OCI-LY7 (cell line): ENCODE measurements at regions not wholly inside any gene's neighbourhood (a gene's known extent, or its start where the extent isn't known, plus 50 kb on each side); places are given as distances from the start of the nearest gene placed in this dataset.
A peak's percentile ranks its signal among the peaks of the same experiment; 100 is the strongest.

ENCODE experiments used
- BruUV-seq: library from RNA; stranded (reverse); fragments of 400-500 nt; replicated peaks from 2 replicates; lab custom pipeline; 2021; lab: Mats Ljungman, UMichigan
- CTCF ChIA-PET: fragments of 300-600 bp; sonication (Branson Sonifier 250); formaldehyde crosslinking; loops from one replicate; lab custom pipeline; 2022; ENCODE audit warnings: antibody characterized with exemption; ENCODE audit not compliant: unreplicated experiment; lab: Charles Lee
- POLR2A ChIA-PET: fragments of 300-600 bp; sonication (Branson Sonifier 250); formaldehyde crosslinking; loops from one replicate; lab custom pipeline; 2022; ENCODE audit warnings: antibody characterized with exemption; lab: Charles Lee
- DNase-seq: peaks from one replicate; pipeline ENCODE4 v3.0.0-alpha.2; 2015; ENCODE audit warnings: low spot score
- H2AFZ ChIP-seq: fragments of 200-600 bp; sonication (generic), shearing (Covaris generic); 2 replicates; pipeline ENCODE4 v1.6.1; 2014; ENCODE audit warnings: mild to moderate bottlenecking, antibody characterized with exemption, low read length, moderate library complexity
- H3K27ac ChIP-seq: fragments of 200-600 bp; sonication (generic); 2 replicates; pipeline ENCODE4 v1.5.1; 2014; ENCODE audit warnings: mixed run types, low read depth, mild to moderate bottlenecking, moderate library complexity, low read length, inconsistent platforms; ENCODE audit not compliant: poor library complexity, severe bottlenecking
- H3K36me3 ChIP-seq: fragments of 200-600 bp; sonication (generic); 2 replicates; pipeline ENCODE4 v1.6.1; 2014; ENCODE audit warnings: mild to moderate bottlenecking, antibody characterized with exemption, low read length, moderate library complexity, mixed read lengths; ENCODE audit not compliant: insufficient read depth
- H3K4me1 ChIP-seq: fragments of 200-600 bp; sonication (generic); 2 replicates; pipeline ENCODE4 v1.5.1; 2014; ENCODE audit warnings: mild to moderate bottlenecking, low read length; ENCODE audit not compliant: insufficient read depth, poor library complexity, severe bottlenecking
- H3K4me2 ChIP-seq: fragments of 200-600 bp; sonication (generic); 2 replicates; pipeline ENCODE4 v1.6.1; 2014; ENCODE audit warnings: mild to moderate bottlenecking, low read length
- H3K4me3 ChIP-seq: fragments of 200-600 bp; sonication (generic); 2 replicates; pipeline ENCODE4 v1.5.1; 2014; ENCODE audit warnings: mild to moderate bottlenecking, low read depth, low read length; ENCODE audit not compliant: poor library complexity, severe bottlenecking
- H3K79me2 ChIP-seq: fragments of 200-600 bp; sonication (generic); 2 replicates; pipeline ENCODE4 v1.6.1; 2016; ENCODE audit warnings: low read depth, mild to moderate bottlenecking, low read length, moderate library complexity, mixed read lengths; ENCODE audit not compliant: insufficient read depth
- H3K9me2 ChIP-seq: fragments of 200-600 bp; sonication (generic); 2 replicates; pipeline ENCODE4 v1.6.1; 2016; ENCODE audit warnings: mild to moderate bottlenecking, low read length, mixed read lengths; ENCODE audit not compliant: insufficient read depth
- H3K9me3 ChIP-seq: fragments of 200-600 bp; sonication (generic); 2 replicates; pipeline ENCODE4 v1.6.1; 2014; ENCODE audit warnings: mild to moderate bottlenecking, mixed run types, low read length, mixed read lengths
- H4K20me1 ChIP-seq: fragments of 200-600 bp; sonication (generic); 2 replicates; pipeline ENCODE4 v1.6.1; 2014; ENCODE audit warnings: mild to moderate bottlenecking, antibody characterized with exemption, low read length, moderate library complexity, mixed read lengths; ENCODE audit not compliant: insufficient read depth
- EZH2phosphoT487 ChIP-seq: fragments of 200-600 bp; sonication (generic); IDR thresholded peaks from 2 replicates; pipeline ENCODE4 v1.6.1; 2018; ENCODE audit warnings: low read depth, borderline replicate concordance, mild to moderate bottlenecking, mixed run types, antibody characterized with exemption, low read length, moderate library complexity, mixed read lengths
- intact Hi-C: fragments of 100-400 bp; cut with micrococcal nuclease; formaldehyde crosslinking; loops from one replicate; pipeline ENCODE4 v1.10.0; 2022; ENCODE audit not compliant: unreplicated experiment
- TF ChIP-seq, protein P1 (sequence below): fragments of 200-600 bp; sonication (generic); conservative IDR thresholded peaks from 2 replicates; pipeline ENCODE4 v1.5.1; 2014; ENCODE audit warnings: mild to moderate bottlenecking, antibody characterized with exemption, low read length, moderate library complexity, mixed read lengths

DNA sequence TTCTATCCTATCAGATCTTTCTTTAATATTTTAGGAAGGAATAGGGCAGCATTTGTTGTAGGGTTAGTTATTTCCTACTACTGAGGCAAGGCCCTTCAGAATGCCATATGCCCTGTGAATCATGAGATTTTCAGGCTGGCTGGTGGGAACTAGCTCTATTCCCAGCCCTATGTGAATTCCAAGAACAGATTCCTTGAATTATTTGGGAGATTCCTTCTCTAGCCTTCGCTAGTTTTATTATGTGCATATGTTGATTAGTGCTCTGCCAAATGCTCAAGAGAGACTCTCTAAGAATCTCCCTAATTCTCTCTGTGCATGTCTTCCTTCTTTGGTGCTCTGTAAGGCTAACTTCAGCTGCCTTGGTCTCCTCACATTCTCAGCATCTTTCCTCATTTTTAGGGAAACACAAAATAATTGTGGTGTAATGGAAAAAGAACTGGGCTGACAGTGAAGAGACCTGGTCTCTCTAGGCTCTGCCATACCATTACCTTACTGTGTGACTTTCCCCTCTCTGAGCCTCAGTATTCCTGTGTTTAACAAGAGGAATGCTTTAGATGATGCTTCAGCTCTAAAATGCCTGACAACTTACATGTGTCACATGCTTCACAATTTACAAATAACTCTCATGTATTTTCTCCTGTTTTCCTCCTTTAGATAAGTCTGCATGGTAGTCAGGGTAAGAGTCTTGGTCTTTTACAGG is 79.7 kb downstream of the VMA21 start:
- H3K4me3 ChIP-seq: no peak overlapping the region
- ChIA-PET CTCF (no interaction called here), POLR2A (no interaction called here)
- H3K36me3 ChIP-seq: no peaks in the 10 kb centered on the region
- no peaks in the 10 kb centered on the region for H3K9me3 ChIP-seq
- no TSS peak for BruUV-seq
- H3K4me1 ChIP-seq: no peaks in the 10 kb centered on the region
- no peaks in the 10 kb centered on the region for H3K79me2 ChIP-seq
- H4K20me1 ChIP-seq: no peaks in the 10 kb centered on the region
- no peak overlapping the region for H3K4me2 ChIP-seq
- H3K27ac ChIP-seq: no peak overlapping the region
- TF ChIP-seq EZH2phosphoT487: no peak
- TF ChIP-seq, protein P1, sequence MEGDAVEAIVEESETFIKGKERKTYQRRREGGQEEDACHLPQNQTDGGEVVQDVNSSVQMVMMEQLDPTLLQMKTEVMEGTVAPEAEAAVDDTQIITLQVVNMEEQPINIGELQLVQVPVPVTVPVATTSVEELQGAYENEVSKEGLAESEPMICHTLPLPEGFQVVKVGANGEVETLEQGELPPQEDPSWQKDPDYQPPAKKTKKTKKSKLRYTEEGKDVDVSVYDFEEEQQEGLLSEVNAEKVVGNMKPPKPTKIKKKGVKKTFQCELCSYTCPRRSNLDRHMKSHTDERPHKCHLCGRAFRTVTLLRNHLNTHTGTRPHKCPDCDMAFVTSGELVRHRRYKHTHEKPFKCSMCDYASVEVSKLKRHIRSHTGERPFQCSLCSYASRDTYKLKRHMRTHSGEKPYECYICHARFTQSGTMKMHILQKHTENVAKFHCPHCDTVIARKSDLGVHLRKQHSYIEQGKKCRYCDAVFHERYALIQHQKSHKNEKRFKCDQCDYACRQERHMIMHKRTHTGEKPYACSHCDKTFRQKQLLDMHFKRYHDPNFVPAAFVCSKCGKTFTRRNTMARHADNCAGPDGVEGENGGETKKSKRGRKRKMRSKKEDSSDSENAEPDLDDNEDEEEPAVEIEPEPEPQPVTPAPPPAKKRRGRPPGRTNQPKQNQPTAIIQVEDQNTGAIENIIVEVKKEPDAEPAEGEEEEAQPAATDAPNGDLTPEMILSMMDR: no peak
- no peak overlapping the region for H2AFZ ChIP-seq
- no peaks in the 10 kb centered on the region for H3K9me2 ChIP-seq
- no peak for DNase-seq
- intact Hi-C loops: no loop called here

GRCh38 chrX:151478058-151478457 is 81.1 kb downstream of the VMA21 start:
- Histone ChIP-seq H3K36me3 (no peaks in the 10 kb centered on the region), H4K20me1 (no peaks in the 10 kb centered on the region), H3K4me3 (no peak overlapping the region), H3K27ac (no peak overlapping the region), H3K9me3 (no peaks in the 10 kb centered on the region), H3K9me2 (no peaks in the 10 kb centered on the region), H2AFZ (no peak overlapping the region), H3K4me2 (no peak overlapping the region), H3K4me1 (no peaks in the 10 kb centered on the region), H3K79me2 (no peaks in the 10 kb centered on the region)
- DNase-seq: no peak
- POLR2A ChIA-PET: no interaction called here
- no peak for TF ChIP-seq EZH2phosphoT487
- TF ChIP-seq, protein P1: no peak
- CTCF ChIA-PET: no interaction called here
- BruUV-seq: no TSS peak
- intact Hi-C loops: no loop called here

DNA sequence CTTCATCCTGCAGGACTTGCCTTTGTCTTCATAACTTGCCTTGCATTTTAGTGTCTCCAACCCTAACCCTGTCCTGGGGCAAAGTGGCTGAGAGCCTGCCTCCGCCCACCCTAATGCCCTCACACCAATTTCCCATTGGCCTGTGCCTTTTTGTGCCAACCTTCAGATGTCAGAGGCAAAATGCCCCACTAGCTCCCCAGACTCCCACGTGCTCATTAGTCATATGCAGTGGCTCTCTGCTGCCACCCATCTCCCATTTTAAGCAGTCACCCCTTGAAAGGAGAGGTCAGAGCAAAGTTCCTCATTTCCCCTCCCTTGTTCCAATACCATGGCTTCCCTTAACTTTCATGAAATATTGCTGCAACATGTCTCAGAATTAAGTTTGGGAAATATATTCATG is 74.8 kb upstream of the PASD1 start:
- CTCF ChIA-PET: no interaction called here
- Histone ChIP-seq H3K9me3 (no peaks in the 10 kb centered on the region), H3K4me1 (no peaks in the 10 kb centered on the region), H3K36me3 (no peaks in the 10 kb centered on the region), H3K79me2 (no peaks in the 10 kb centered on the region), H2AFZ (no peak overlapping the region), H3K4me2 (no peak overlapping the region), H3K4me3 (no peak overlapping the region), H3K9me2 (no peaks in the 10 kb centered on the region), H3K27ac (no peak overlapping the region), H4K20me1 (no peaks in the 10 kb centered on the region)
- BruUV-seq: no TSS peak
- POLR2A ChIA-PET: no interaction called here
- TF ChIP-seq EZH2phosphoT487: no peak
- TF ChIP-seq, protein P1: peak; percentile 59
- intact Hi-C loops: no loop called here
- DNase-seq: peak; percentile 2
